HuH-7.5 (cell line): ENCODE measurements at regions not wholly inside any gene's neighbourhood (a gene's known extent, or its start where the extent isn't known, plus 50 kb on each side); places are given as distances from the start of the nearest gene placed in this dataset.

Source experiments
- DNase-seq: peaks from one replicate; pipeline ENCODE4 v3.0.0; 2011; ENCODE audit warnings: low spot score

DNA sequence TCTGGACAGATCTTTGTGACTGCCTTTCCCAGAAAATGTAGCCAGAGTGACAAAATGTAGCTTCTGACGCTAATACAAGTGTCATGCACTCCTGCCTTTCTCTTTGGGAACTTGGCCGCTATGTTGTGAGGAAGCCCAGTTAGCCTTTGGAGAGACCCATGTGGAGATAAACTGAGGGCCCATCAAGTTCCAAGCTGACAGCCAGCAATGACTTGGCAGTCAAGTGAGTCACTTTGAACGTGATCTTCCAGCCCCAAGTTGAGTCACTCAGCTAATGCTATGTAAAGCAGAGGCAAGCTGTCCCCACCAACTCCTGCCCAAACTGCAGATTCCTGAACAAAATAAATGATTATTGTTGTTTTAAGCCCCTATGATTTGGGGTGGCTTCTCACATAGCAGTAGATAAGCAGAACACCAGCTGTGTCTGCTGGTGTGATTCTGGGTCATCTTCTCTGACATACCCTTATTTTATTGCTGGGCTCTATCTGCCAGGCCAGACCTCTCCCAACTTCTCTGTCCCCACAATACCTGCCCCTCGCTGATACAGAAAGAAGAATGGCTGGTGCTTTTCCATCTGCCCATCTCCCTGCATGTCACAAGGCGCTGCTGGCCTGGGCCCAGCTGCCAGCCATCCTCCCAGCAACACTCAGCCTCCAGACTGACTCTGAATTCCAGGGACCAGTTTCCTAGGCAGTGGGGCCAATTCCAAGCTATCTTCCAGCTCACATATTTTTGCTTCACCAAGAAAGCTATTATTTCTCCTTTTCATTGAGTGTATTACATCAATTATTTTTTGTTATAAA, 274.8 kb downstream of the LRFN2 start:
- DNase-seq = no peak

DNA sequence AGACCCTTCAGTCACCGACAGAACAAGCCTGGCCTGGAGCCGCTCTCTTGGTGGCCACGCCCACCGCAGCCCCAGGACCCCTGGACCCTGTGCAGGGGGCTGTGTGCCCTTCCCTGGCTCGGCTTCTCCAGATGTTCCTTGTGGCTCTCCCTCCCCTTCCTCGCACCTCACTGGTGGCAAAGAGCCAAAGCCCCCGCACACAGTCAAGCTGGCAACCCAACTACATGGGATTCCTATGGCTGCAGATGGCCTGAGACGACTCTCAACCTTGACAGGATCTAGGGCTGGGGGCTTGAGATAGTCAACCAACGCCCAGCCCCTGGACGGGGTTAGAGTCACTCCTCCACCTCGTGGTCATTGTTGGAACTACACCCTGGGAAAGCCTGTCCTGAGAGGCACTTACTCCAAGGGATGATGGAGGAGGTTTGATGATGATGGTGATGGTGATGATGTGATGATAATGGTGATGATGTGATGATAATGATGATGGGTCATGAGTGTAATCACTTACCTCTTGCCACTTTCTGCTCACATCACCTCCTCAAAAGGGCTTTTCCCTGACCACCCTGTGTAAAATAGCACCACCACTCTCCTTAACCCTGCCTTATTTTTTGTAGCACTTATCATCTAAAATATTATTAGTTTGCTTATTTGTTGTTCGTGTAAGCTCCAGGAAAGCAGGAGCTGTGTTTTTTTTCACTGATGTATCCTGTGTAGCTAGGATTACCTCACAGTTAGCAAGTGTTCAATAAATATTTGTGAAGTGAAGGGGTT, 278.4 kb downstream of the LRFN2 start:
- DNase-seq = peak; percentile 46

GRCh38 chr6:40307712-40308111, 279.5 kb downstream of the LRFN2 start:
- DNase-seq = no peak

DNA sequence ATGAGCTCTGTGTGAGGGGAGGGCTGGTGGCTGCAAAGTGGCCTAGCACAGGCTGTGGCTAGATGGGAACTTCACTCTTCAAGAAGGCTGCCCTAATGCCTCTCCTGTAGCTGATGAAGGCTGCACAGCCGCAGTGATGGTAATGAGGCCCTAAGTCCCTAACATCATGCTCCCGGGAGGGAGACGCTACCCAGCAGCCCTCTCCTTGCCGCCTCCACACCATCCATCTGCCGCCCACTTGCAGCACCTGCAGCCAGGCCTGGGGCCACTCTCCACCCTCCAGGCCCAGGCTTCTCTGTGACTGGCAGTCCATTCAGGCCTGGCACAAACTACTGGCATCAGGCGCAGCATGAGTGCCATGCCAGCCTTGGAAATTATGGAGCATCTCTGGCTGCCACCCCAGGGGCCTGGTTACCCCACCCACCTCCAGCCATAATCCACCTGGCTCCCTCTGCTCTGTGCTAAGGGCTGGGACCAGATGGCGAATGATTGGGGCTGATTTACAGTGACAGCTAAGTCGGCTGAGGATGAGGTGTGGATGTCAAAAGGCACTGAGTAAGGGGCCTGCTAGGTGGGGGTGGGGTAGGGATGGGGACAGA, 284.2 kb downstream of the LRFN2 start:
- no peak for DNase-seq

- no peak for DNase-seq
Measured at GRCh38 chr6:40299681-40300080, 287.5 kb downstream of the LRFN2 start.

DNA sequence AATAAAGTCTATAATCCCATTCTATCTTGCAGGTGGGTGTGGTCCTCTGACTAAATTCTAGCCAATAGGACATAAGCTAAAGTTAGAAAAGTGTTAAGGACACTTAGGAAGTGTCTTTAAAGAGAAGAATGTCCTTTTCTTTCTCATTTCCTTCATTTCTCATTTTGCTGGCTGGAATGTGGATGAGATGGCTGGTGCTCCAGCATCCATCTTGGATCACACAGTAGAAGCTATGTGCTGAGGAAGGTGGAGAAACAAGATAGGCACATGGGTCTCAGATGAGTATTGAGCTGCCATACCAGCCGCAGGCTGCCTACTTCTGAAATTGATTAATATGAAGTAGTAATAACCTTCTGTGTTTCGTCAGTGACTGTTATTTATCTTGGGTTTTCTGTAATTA, 289.0 kb downstream of the LRFN2 start:
- DNase-seq = no peak

DNA sequence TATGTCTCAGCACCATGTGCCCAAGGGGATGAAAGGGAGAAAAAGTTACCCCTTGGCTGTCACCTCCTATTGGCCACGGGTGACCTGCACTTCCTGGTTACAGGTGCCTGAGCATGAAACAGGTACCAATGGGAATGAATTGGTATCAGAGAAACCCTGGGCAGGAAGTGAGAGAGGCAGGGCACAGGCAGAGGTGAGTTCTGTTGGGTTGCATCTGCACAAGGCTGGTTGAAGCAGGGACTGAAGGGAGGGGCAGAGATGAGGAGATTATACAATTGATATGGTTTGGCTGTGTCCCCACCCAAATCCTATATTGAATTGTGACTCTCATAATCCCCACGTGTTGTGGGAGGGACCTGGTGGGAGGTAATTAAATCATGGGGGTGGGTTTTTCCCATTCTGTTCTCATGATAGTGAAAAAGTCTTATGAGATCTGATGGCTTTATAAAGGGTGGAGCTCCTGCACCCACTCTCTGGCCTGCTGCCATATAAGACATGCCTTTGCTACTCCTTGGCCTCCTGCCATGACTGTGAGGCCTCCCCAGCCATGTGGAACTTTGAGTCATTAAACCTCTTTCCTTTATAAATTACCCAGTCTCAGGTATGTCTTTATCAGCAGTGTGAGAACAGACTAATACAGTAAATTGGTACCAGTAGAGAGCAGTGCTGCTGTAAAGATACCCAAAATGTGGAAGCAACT, 291.8 kb downstream of the LRFN2 start:
- DNase-seq = no peak

DNA sequence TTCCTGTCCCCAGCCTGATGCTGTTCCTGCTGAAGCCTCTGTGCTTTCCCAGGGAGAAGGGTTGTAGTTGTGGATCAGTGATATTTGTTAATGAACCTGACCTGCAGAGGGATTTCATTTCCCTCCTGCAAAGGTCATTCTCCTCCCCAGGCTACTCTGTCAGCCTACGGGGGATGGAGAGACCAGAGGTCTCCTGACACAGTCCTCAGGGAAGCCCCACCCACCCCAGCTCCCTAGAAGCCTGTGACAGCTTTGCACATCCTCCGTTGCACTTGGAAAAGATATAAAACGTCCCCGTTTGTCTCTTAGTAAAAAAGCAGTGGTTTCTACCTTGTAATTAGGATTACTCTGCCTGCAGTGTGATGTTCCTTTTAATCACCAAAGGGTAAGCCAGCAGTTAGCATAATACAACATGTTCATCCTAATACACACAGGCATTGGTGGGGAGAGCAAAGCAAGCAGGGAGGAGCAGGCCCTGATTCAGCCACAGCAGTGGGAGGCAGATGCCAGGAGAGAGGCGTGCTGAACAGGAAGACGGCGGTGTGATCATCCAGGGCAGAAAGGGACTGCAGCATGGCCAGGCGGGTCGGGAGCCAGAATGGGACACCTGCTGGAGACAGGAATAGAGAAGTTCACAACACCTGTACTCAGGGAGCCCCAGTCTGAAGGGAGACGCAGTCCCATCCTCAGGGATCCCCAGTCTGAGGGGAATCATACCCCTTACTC, 293.5 kb downstream of the LRFN2 start:
- no peak for DNase-seq

GRCh38 chr6:40293060-40293459, 294.1 kb downstream of the LRFN2 start:
- no peak for DNase-seq

- no peak for DNase-seq
Measured at GRCh38 chr6:40290816-40291215, 296.3 kb downstream of the LRFN2 start.

- no peak for DNase-seq
Measured at GRCh38 chr6:40288919-40289318, 298.2 kb downstream of the LRFN2 start.

GRCh38 chr6:40287296-40287850, 299.8 kb downstream of the LRFN2 start:
- no peak for DNase-seq

- no peak for DNase-seq
Measured at GRCh38 chr6:40286721-40287120, 300.4 kb downstream of the LRFN2 start.

- DNase-seq = no peak
Measured at GRCh38 chr6:40285996-40286395, 301.2 kb downstream of the LRFN2 start.

DNA sequence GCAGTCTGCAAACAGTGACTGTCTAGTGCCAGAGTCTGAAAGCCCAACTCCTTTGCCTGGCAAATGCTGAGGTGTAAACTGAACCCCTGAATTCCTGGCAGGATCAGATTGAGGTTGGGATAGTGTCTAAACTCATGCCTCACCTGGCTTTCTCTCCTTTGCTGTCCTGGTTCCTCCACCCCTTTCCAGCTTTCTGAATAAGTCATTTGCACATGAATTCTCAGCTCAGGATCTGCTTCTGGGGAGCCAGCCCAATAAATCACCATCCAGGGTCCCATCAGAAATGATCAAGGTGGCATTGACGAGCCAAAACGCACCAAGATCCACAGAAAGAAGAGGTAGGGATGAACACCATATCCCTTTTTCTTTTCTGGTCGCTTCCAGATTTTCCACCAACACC, 301.6 kb downstream of the LRFN2 start:
- DNase-seq = no peak

GRCh38 chr6:40282986-40283385, 304.2 kb downstream of the LRFN2 start:
- DNase-seq = no peak

GRCh38 chr6:40281402-40281801, 305.8 kb downstream of the LRFN2 start:
- no peak for DNase-seq

DNA sequence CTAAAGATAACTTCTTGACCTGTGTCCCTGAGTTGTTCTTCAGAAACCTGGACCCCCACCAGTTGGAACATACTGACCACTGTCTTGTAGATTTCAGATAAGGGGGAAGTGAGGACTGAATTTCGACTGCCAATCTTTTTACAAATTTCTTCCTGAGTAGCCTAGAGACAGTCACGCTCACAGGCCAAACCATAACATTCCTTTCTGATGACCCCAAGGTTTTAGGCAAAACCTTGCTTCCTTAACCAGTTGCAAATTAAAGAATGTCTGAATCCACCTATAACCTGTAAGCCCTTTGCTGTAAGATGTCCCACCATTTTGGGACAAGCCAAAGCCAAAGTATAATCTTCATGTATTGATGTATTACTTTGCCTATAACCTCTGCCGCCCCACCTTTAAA, 306.9 kb downstream of the LRFN2 start:
- DNase-seq = no peak

DNA sequence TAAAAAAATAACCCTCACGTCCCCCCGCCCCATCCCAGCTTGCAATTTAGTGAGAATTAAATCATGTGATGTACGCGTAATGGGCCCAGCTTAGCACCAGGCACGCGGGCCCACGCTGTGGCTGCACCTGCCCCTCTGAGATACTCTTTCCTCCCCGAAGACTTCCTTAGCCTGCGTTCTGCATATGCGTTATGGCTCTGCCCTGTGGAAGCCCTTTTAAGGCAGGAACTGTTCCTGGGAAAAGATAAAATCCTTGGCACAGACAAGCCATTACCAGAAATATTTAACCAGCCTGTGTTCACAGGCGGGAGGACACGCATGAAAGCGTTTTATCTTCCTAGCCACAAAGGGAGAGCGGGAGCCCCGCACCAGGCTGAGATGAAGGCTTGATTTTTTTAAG, 311.0 kb downstream of the LRFN2 start:
- no peak for DNase-seq

DNA sequence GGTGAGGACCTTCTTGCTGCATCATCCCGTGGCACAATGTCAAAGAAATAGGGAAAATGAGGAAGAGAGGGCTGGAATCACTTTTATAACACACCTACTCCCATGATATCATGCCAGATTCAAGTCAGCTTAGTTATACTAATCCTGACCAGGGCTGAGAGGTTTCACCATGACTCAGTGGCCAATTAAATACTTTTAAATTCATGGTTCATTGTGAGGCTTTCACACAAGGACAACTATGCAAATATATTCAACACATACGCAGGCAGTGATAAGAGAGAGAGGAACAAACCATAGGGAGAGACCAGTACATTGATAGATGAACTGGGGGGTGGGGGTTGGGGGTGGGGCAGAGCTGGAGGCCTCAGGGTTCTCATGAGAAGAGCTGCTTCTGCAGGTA, 313.1 kb downstream of the LRFN2 start:
- no peak for DNase-seq

DNA sequence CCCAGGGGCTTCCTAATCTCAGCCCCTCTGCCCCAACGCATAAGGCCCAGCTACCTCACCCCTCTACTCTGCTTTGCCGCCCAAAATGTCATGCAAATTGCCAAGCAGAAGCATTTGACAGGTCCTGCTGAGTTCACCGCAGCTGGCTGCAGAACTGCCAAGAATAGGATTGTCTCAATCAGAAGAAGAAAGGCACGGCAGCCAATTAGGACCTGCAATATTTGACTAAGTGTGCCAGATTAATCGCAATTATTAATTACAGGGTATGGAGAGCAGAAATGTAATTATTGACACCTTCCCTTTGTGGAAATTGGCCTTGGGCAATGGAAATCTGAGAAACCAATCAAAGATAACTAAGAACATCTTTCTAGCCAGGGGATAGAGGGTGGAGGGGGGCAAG, 318.6 kb downstream of the LRFN2 start:
- no peak for DNase-seq

DNA sequence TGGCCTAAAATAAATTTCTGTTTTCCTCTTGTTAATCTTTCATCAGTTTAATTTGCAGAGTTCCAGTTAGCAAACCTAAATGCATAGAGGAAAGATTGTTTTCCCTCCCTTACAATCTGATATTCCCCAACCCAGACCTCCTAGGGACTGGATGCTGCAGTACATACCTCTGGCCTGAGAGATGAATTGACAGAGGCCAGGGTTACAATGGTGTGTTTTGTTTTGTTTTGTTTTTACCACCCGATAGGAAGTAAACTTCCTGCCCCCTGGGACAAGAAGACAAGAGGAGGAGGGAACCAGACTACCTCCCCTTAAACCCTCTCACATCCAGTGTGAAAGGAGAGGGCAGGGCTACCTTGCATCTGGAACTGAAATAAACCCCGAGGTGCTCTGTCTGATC, 319.0 kb downstream of the LRFN2 start:
- DNase-seq = no peak
